IMR-90 (cell line): ENCODE measurements at regions not wholly inside any gene's neighbourhood (a gene's known extent, or its start where the extent isn't known, plus 50 kb on each side); places are given as distances from the start of the nearest gene placed in this dataset.

Source experiments
- ATAC-seq: fragments of 200-7000 bp; cut with Tn5 transposase; 2 replicates; pipeline ENCODE4 v1.9.1; 2020; ENCODE audit warnings: low read depth, mild to moderate bottlenecking, moderate library complexity
- BruUV-seq: library from RNA; stranded (reverse); fragments of 400-500 nt; replicated peaks from 2 replicates; lab custom pipeline; 2021; lab: Mats Ljungman, UMichigan
- CTCF ChIA-PET: fragments of 300-600 bp; formaldehyde crosslinking; extraction: SDS; loops from one replicate; lab custom pipeline; 2021; ENCODE audit warnings: antibody characterized with exemption; lab: Yijun Ruan, JAX
- POLR2A ChIA-PET: fragments of 300-600 bp; sonication (Branson Sonifier 250); formaldehyde crosslinking; loops from one replicate; lab custom pipeline; 2022; ENCODE audit warnings: antibody characterized with exemption; ENCODE audit not compliant: unreplicated experiment; lab: Charles Lee
- DNase-seq: peaks from one replicate; pipeline ENCODE4 v3.0.0; 2013
- H2AFZ ChIP-seq: replicated peaks from 2 replicates; pipeline ENCODE3; 2013; ENCODE audit warnings: low read length, mild to moderate bottlenecking; ENCODE audit not compliant: poor library complexity
- H2AK5ac ChIP-seq: 2 replicates; pipeline ENCODE4 v1.6.1; 2013; ENCODE audit warnings: low read depth, low read length, inconsistent platforms
- H2AK9ac ChIP-seq: replicated peaks from 2 replicates; pipeline ENCODE3; 2013; ENCODE audit warnings: mild to moderate bottlenecking, low read depth, low read length, moderate library complexity; ENCODE audit not compliant: poor library complexity
- H2BK120ac ChIP-seq: 2 replicates; pipeline ENCODE4 v1.6.1; 2013; ENCODE audit warnings: low read depth, low read length, inconsistent platforms
- H2BK15ac ChIP-seq: 3 replicates; pipeline ENCODE4 v1.6.1; 2013; ENCODE audit warnings: low read depth, low read length, inconsistent platforms
- H2BK20ac ChIP-seq: 2 replicates; pipeline ENCODE4 v1.6.1; 2013; ENCODE audit warnings: low read depth, mild to moderate bottlenecking, inconsistent platforms, low read length, moderate library complexity
- H2BK5ac ChIP-seq: 2 replicates; pipeline ENCODE4 v1.6.1; 2013; ENCODE audit warnings: mild to moderate bottlenecking, low read depth, low read length, inconsistent platforms; ENCODE audit not compliant: poor library complexity, severe bottlenecking
- H3K14ac ChIP-seq: replicated peaks from 2 replicates; pipeline ENCODE4 v1.6.1; 2013; ENCODE audit warnings: low read depth, low read length, inconsistent platforms
- H3K18ac ChIP-seq: 2 replicates; pipeline ENCODE4 v1.6.1; 2013; ENCODE audit warnings: low read depth, low read length, control low read depth
- H3K23ac ChIP-seq: 2 replicates; pipeline ENCODE4 v1.6.1; 2013; ENCODE audit warnings: low read depth, low read length, inconsistent platforms
- H3K27ac ChIP-seq: 2 replicates; pipeline ENCODE4 v1.5.1; 2013; ENCODE audit warnings: mild to moderate bottlenecking, control low read depth, low read length; ENCODE audit not compliant: insufficient read depth
- H3K27me3 ChIP-seq: 2 replicates; pipeline ENCODE4 v1.6.1; 2013; ENCODE audit warnings: low read length; ENCODE audit not compliant: control insufficient read depth, insufficient read depth
- H3K36me3 ChIP-seq: 2 replicates; pipeline ENCODE4 v1.6.1; 2013; ENCODE audit warnings: low read length, mixed read lengths; ENCODE audit not compliant: control insufficient read depth, insufficient read depth
- H3K4ac ChIP-seq: 2 replicates; pipeline ENCODE4 v1.6.1; 2013; ENCODE audit warnings: low read depth, low read length, inconsistent platforms
- H3K4me1 ChIP-seq: 2 replicates; pipeline ENCODE4 v1.6.1; 2013; ENCODE audit warnings: low read length, mixed read lengths; ENCODE audit not compliant: control insufficient read depth, insufficient read depth
- H3K4me2 ChIP-seq: 2 replicates; pipeline ENCODE4 v1.6.1; 2013; ENCODE audit warnings: low read depth, mild to moderate bottlenecking, control low read depth, low read length, moderate library complexity
- H3K4me3 ChIP-seq: 2 replicates; pipeline ENCODE4 v1.5.1; 2013; ENCODE audit warnings: low read depth, mild to moderate bottlenecking, control low read depth, low read length, moderate library complexity; ENCODE audit not compliant: insufficient read depth
- H3K56ac ChIP-seq: 2 replicates; pipeline ENCODE4 v1.6.1; 2013; ENCODE audit warnings: low read length, inconsistent platforms; ENCODE audit not compliant: insufficient read depth; ENCODE audit errors: extremely low read depth
- H3K79me1 ChIP-seq, 2 experiments: 2 replicates each; pipeline ENCODE4 v1.6.1; 2013; ENCODE audit warnings: low read length in 2 of 2, inconsistent platforms in 1 of 2, low read depth in 1 of 2
- H3K9ac ChIP-seq: 2 replicates; pipeline ENCODE4 v1.6.1; 2013; ENCODE audit warnings: low read depth, low read length, control low read depth
- H3K9me1 ChIP-seq: 2 replicates; pipeline ENCODE4 v1.6.1; 2013; ENCODE audit warnings: low read length, inconsistent platforms; ENCODE audit not compliant: insufficient read depth
- H3K9me3 ChIP-seq: 2 replicates; pipeline ENCODE4 v1.6.1; 2013; ENCODE audit warnings: low read length; ENCODE audit not compliant: control insufficient read depth, insufficient read depth
- H4K20me1 ChIP-seq: 2 replicates; pipeline ENCODE4 v1.6.1; 2013; ENCODE audit warnings: low read length, inconsistent platforms; ENCODE audit not compliant: insufficient read depth
- H4K5ac ChIP-seq: 2 replicates; pipeline ENCODE4 v1.6.1; 2013; ENCODE audit warnings: mild to moderate bottlenecking, low read depth, low read length, control low read depth
- H4K8ac ChIP-seq, 2 experiments: 2 replicates each; pipeline ENCODE4 v1.6.1; 2013; ENCODE audit warnings: low read depth in 2 of 2, low read length in 2 of 2, control low read depth in 1 of 2, inconsistent platforms in 1 of 2
- H4K91ac ChIP-seq: 2 replicates; pipeline ENCODE4 v1.6.1; 2013; ENCODE audit warnings: low read depth, low read length, inconsistent platforms; ENCODE audit not compliant: insufficient read depth
- CEBPB ChIP-seq: IDR thresholded peaks from 2 replicates; pipeline ENCODE4 v1.6.1; 2012; ENCODE audit warnings: low read depth, low read length, improper control_type of control experiment
- CHD1 ChIP-seq: IDR thresholded peaks from 2 replicates; pipeline ENCODE4 v1.6.1; 2012; ENCODE audit warnings: low read depth, low read length, improper control_type of control experiment
- ELK1 ChIP-seq: fragments of 150-350 bp; IDR thresholded peaks from 2 replicates; pipeline ENCODE4 v1.6.1; 2016; ENCODE audit warnings: low read depth, mild to moderate bottlenecking, low read length, moderate library complexity, borderline replicate concordance
- FOS ChIP-seq: fragments of 150-350 bp; IDR thresholded peaks from 2 replicates; pipeline ENCODE4 v1.6.1; 2016; ENCODE audit warnings: low read depth, low read length
- MAFK ChIP-seq: IDR thresholded peaks from 2 replicates; pipeline ENCODE4 v1.6.1; 2012; ENCODE audit warnings: low read depth, low read length, improper control_type of control experiment
- MAZ ChIP-seq: IDR thresholded peaks from 2 replicates; pipeline ENCODE4 v1.6.1; 2012; ENCODE audit warnings: low read depth, mild to moderate bottlenecking, low read length, improper control_type of control experiment, moderate library complexity, borderline replicate concordance
- MXI1 ChIP-seq: IDR thresholded peaks from 2 replicates; pipeline ENCODE4 v1.6.1; 2012; ENCODE audit warnings: low read depth, mild to moderate bottlenecking, low read length, moderate library complexity, borderline replicate concordance
- NFE2L2 ChIP-seq: fragments of 150-350 bp; IDR thresholded peaks from 2 replicates; pipeline ENCODE4 v1.6.1; 2016; ENCODE audit warnings: low read depth, mild to moderate bottlenecking, low read length
- POLR2A ChIP-seq: IDR thresholded peaks from 2 replicates; pipeline ENCODE4 v1.6.1; 2012; ENCODE audit warnings: mild to moderate bottlenecking, low read depth, low read length
- RAD21 ChIP-seq: IDR thresholded peaks from 2 replicates; pipeline ENCODE4 v1.6.1; 2012; ENCODE audit warnings: low read length, improper control_type of control experiment
- RCOR1 ChIP-seq: IDR thresholded peaks from 2 replicates; pipeline ENCODE4 v1.6.1; 2012; ENCODE audit warnings: mild to moderate bottlenecking, low read length, improper control_type of control experiment; ENCODE audit not compliant: insufficient replicate concordance
- RFX5 ChIP-seq: IDR thresholded peaks from 2 replicates; pipeline ENCODE4 v1.8.0; 2012; ENCODE audit warnings: low read depth, mild to moderate bottlenecking, low read length, moderate library complexity
- SMC3 ChIP-seq: fragments of 150-350 bp; IDR thresholded peaks from 2 replicates; pipeline ENCODE4 v1.6.1; 2016; ENCODE audit warnings: low read depth, mild to moderate bottlenecking, antibody characterized with exemption, low read length, moderate library complexity
- USF2 ChIP-seq: fragments of 150-350 bp; IDR thresholded peaks from 2 replicates; pipeline ENCODE4 v1.6.1; 2017; ENCODE audit warnings: mild to moderate bottlenecking, antibody characterized with exemption, low read length, low read depth
- WGBS, 2 experiments: methylation state at CpG; one replicate each; pipeline versions ENCODE4 v1.1.5 to v1.1.7; 2013; ENCODE audit warnings: missing lambda C conversion rate in 2 of 2; ENCODE audit not compliant: insufficient read length in 1 of 2; ENCODE audit errors: extremely low coverage in 2 of 2; 5-methylcytosine and 5-hydroxymethylcytosine counted together
- dilution Hi-C: fragments of 300-500 bp; cut with HindIII; formaldehyde crosslinking; loops from one replicate; pipeline ENCODE4 v1.14.3; 2018; ENCODE audit warnings: low sequenced_read_pairs; ENCODE audit not compliant: unreplicated experiment
- in situ Hi-C: fragments of 300-500 bp; cut with MboI; formaldehyde crosslinking; loops from 3 replicates; pipeline ENCODE4 v1.14.3; 2019; ENCODE audit warnings: low sequenced_read_pairs, inconsistent platforms, mixed read lengths
- intact Hi-C: fragments of 100-400 bp; cut with micrococcal nuclease; formaldehyde crosslinking; loops from 2 replicates; pipeline ENCODE4 v1.10.0; 2022
- TF ChIP-seq, protein P1 (sequence below): conservative IDR thresholded peaks from 2 replicates; pipeline ENCODE4 v1.5.1; 2012; ENCODE audit warnings: mild to moderate bottlenecking, low read depth, low read length, improper control_type of control experiment

GRCh38 chrX:6374556-6374955 lies 145.9 kb upstream of the NLGN4X start:
- no TSS peak for BruUV-seq
- intact Hi-C loops (no loop called here), dilution Hi-C loops (no loop called here), in situ Hi-C loops (no loop called here)
- Histone ChIP-seq H3K18ac (no peak overlapping the region), H3K4me1 (no peaks in the 10 kb centered on the region), H2BK120ac (no peak overlapping the region), H3K9me3 (peaks cover 10% of the 10 kb centered on the region), H3K14ac (no peak overlapping the region), H3K4ac (no peak overlapping the region), H4K8ac (no peak overlapping the region), H3K9me1 (no peaks in the 10 kb centered on the region), H3K9ac (no peak overlapping the region), H3K4me2 (no peak overlapping the region), H4K91ac (no peak overlapping the region), H4K5ac (no peak overlapping the region), H3K23ac (no peak overlapping the region), H3K79me1 (no peaks in the 10 kb centered on the region), H2BK20ac (no peak overlapping the region), H3K56ac (no peak overlapping the region), H2AK9ac (no peak overlapping the region), H3K36me3 (no peaks in the 10 kb centered on the region), H2BK5ac (no peak overlapping the region), H2BK15ac (no peak overlapping the region), H4K20me1 (no peaks in the 10 kb centered on the region), H3K27me3 (no peaks in the 10 kb centered on the region), H2AK5ac (no peak overlapping the region), H3K27ac (no peak overlapping the region), H3K4me3 (no peak overlapping the region), H2AFZ (no peak overlapping the region)
- CTCF ChIA-PET: no interaction called here
- no CpG with 5 or more reads among the region's 10 CpGs for WGBS, 2 experiments
- TF ChIP-seq USF2 (no peak), NFE2L2 (no peak), RCOR1 (no peak), MAFK (no peak), CHD1 (no peak), CEBPB (no peak), FOS (no peak), MXI1 (no peak), SMC3 (no peak), POLR2A (no peak), RFX5 (no peak), RAD21 (no peak), ELK1 (no peak), MAZ (no peak)
- TF ChIP-seq, protein P1, sequence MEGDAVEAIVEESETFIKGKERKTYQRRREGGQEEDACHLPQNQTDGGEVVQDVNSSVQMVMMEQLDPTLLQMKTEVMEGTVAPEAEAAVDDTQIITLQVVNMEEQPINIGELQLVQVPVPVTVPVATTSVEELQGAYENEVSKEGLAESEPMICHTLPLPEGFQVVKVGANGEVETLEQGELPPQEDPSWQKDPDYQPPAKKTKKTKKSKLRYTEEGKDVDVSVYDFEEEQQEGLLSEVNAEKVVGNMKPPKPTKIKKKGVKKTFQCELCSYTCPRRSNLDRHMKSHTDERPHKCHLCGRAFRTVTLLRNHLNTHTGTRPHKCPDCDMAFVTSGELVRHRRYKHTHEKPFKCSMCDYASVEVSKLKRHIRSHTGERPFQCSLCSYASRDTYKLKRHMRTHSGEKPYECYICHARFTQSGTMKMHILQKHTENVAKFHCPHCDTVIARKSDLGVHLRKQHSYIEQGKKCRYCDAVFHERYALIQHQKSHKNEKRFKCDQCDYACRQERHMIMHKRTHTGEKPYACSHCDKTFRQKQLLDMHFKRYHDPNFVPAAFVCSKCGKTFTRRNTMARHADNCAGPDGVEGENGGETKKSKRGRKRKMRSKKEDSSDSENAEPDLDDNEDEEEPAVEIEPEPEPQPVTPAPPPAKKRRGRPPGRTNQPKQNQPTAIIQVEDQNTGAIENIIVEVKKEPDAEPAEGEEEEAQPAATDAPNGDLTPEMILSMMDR: no peak
- DNase-seq (no peak), ATAC-seq (no peak)
- POLR2A ChIA-PET: no interaction called here
